Epithelial cell of proximal tubule (primary cell): ENCODE measurements at regions not wholly inside any gene's neighbourhood (a gene's known extent, or its start where the extent isn't known, plus 50 kb on each side); places are given as distances from the start of the nearest gene placed in this dataset.

Experiments
- DNase-seq: peaks from one replicate; pipeline ENCODE4 v3.0.0-alpha.2; 2011; ENCODE audit warnings: low read depth
- H3K4me3 ChIP-seq: 2 replicates; pipeline ENCODE4 v1.5.1; 2011; ENCODE audit warnings: low read depth, mild to moderate bottlenecking, low read length
- CTCF ChIP-seq: conservative IDR thresholded peaks from 2 replicates; pipeline ENCODE4 v1.5.1; 2012; ENCODE audit warnings: low read depth, mild to moderate bottlenecking, low read length

GRCh38 chr5:113652161-113652560 is 138.7 kb downstream of the YTHDC2 start:
- H3K4me3 ChIP-seq: no peak overlapping the region
- no peak for TF ChIP-seq CTCF
- no peak for DNase-seq

GRCh38 chr5:113654828-113655227 is 141.3 kb downstream of the YTHDC2 start:
- TF ChIP-seq CTCF: no peak
- no peak overlapping the region for H3K4me3 ChIP-seq
- DNase-seq: no peak

- H3K4me3 ChIP-seq: no peak overlapping the region
- no peak for TF ChIP-seq CTCF
- no peak for DNase-seq
Measured at GRCh38 chr5:113660206-113660605, 146.7 kb downstream of the YTHDC2 start.

- no peak overlapping the region for H3K4me3 ChIP-seq
- TF ChIP-seq CTCF: no peak
- DNase-seq: no peak
Measured at GRCh38 chr5:113660706-113661250, 147.3 kb downstream of the YTHDC2 start.

- DNase-seq: no peak
- no peak overlapping the region for H3K4me3 ChIP-seq
- TF ChIP-seq CTCF: peak; percentile 72
Measured at GRCh38 chr5:113663879-113664541, 150.5 kb downstream of the YTHDC2 start.

GRCh38 chr5:113673041-113673440 is 159.5 kb downstream of the YTHDC2 start:
- no peak for TF ChIP-seq CTCF
- DNase-seq: no peak

GRCh38 chr5:113675166-113675565 is 161.7 kb downstream of the YTHDC2 start:
- H3K4me3 ChIP-seq: no peak overlapping the region
- TF ChIP-seq CTCF: no peak
- no peak for DNase-seq

More at GRCh38 chr5:113673041-113673440, 159.5 kb downstream of the YTHDC2 start:
- H3K4me3 ChIP-seq: no peak overlapping the region
